GM12873 (cell line): ENCODE measurements at regions not wholly inside any gene's neighbourhood (a gene's known extent, or its start where the extent isn't known, plus 50 kb on each side); places are given as distances from the start of the nearest gene placed in this dataset.

Experiments
- TF ChIP-seq, protein P1 (sequence below): IDR thresholded peaks from 2 replicates; pipeline ENCODE4 v1.5.1; 2012; ENCODE audit warnings: low read depth, mild to moderate bottlenecking, moderate library complexity, low read length, control low read depth; ENCODE audit not compliant: insufficient read depth; ENCODE audit errors: missing control alignments

DNA sequence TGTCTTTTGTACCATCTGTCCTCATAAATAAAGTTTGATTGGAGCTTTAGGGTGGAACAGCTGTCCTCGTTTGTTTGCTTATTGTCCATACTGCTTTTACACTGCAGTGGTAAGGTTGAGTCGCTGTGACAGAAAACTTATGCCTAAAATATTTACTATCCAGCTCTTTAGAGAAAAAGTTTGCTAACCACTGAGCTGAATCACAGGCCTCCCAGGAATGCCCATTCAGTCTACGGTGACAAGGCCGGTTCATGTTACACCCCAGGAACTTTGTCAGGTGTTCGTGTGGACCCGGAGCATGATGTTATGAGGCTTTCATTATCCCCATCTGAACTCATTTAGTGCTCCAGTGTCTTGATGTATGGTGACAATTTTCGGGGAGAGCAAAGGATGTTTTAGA lies 401.1 kb downstream of the SAMD5 start:
- TF ChIP-seq, protein P1, sequence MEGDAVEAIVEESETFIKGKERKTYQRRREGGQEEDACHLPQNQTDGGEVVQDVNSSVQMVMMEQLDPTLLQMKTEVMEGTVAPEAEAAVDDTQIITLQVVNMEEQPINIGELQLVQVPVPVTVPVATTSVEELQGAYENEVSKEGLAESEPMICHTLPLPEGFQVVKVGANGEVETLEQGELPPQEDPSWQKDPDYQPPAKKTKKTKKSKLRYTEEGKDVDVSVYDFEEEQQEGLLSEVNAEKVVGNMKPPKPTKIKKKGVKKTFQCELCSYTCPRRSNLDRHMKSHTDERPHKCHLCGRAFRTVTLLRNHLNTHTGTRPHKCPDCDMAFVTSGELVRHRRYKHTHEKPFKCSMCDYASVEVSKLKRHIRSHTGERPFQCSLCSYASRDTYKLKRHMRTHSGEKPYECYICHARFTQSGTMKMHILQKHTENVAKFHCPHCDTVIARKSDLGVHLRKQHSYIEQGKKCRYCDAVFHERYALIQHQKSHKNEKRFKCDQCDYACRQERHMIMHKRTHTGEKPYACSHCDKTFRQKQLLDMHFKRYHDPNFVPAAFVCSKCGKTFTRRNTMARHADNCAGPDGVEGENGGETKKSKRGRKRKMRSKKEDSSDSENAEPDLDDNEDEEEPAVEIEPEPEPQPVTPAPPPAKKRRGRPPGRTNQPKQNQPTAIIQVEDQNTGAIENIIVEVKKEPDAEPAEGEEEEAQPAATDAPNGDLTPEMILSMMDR: no peak

- TF ChIP-seq, protein P1: no peak
Observed at GRCh38 chr6:147910281-147910680, 401.8 kb downstream of the SAMD5 start.

GRCh38 chr6:147911057-147911456 lies 402.6 kb downstream of the SAMD5 start:
- TF ChIP-seq, protein P1: no peak

GRCh38 chr6:147911686-147912085 lies 403.2 kb downstream of the SAMD5 start:
- TF ChIP-seq, protein P1: no peak

- TF ChIP-seq, protein P1: no peak
Observed at GRCh38 chr6:147922799-147923198, 414.3 kb downstream of the SAMD5 start.

GRCh38 chr6:147924598-147924997 lies 416.1 kb downstream of the SAMD5 start:
- TF ChIP-seq, protein P1: no peak

DNA sequence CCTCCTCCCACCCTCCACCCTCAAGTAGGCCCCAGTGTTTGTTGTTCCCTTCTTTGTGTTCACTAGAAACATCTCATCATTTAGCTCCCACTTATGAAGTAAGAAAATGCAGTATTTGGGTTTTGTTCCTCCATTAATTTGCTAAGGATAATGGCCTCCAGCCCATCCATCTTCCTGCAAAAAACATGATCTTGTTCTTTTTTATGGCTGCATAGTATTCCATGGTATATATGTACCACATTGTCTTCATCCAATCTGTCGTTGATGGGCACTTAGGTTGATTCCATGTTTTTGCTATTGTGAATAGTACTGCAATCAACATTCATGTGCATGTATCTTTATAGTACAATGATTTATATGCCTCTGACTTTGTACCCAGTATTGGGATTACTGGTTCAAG lies 416.8 kb upstream of the SASH1 start:
- TF ChIP-seq, protein P1: no peak
